AG09319 (cell line): ENCODE measurements at regions not wholly inside any gene's neighbourhood (a gene's known extent, or its start where the extent isn't known, plus 50 kb on each side); places are given as distances from the start of the nearest gene placed in this dataset.

Experiments
- DNase-seq: peaks from one replicate; pipeline ENCODE4 v3.0.0-alpha.2; 2010; ENCODE audit warnings: low read depth; ENCODE audit errors: extremely low read depth
- CTCF ChIP-seq: IDR thresholded peaks from 2 replicates; pipeline ENCODE4 v1.5.1; 2011; ENCODE audit warnings: low read depth, mild to moderate bottlenecking, inconsistent platforms, low read length, moderate library complexity

- TF ChIP-seq CTCF: no peak
- no peak for DNase-seq
Measured at GRCh38 chr6:78117966-78118365, 465.1 kb downstream of the MEI4 start.

GRCh38 chr6:78131521-78131920, 478.7 kb downstream of the MEI4 start:
- TF ChIP-seq CTCF: no peak

GRCh38 chr6:78132671-78133410, 480.0 kb downstream of the MEI4 start:
- no peak for TF ChIP-seq CTCF
- no peak for DNase-seq

More at GRCh38 chr6:78131521-78131920, 478.7 kb downstream of the MEI4 start:
- no peak for DNase-seq

GRCh38 chr6:78150425-78150824, 497.6 kb downstream of the MEI4 start:
- no peak for TF ChIP-seq CTCF
- no peak for DNase-seq

- no peak for DNase-seq
- TF ChIP-seq CTCF: no peak
Measured at GRCh38 chr6:78153976-78154375, 501.1 kb downstream of the MEI4 start.

GRCh38 chr6:78157606-78158005, 504.8 kb downstream of the MEI4 start:
- no peak for DNase-seq
- no peak for TF ChIP-seq CTCF

- DNase-seq: no peak
- TF ChIP-seq CTCF: no peak
Measured at GRCh38 chr6:78188891-78189290, 536.1 kb downstream of the MEI4 start.
